Erythroblast (primary cell): ENCODE measurements at regions not wholly inside any gene's neighbourhood (a gene's known extent, or its start where the extent isn't known, plus 50 kb on each side); places are given as distances from the start of the nearest gene placed in this dataset.

Source experiments
- DNase-seq, 2 experiments: peaks; one replicate each; lab custom pipeline; 2025; lab: John Stamatoyannopoulos, UW
- GATA1 ChIP-seq: IDR thresholded peaks from 2 replicates; pipeline ENCODE4 v1.6.1; 2011; ENCODE audit warnings: low read depth, mild to moderate bottlenecking, control low read depth, low read length, moderate library complexity
- POLR2A ChIP-seq: IDR thresholded peaks from 2 replicates; pipeline ENCODE4 v1.6.1; 2011; ENCODE audit warnings: mild to moderate bottlenecking, low read length

- TF ChIP-seq POLR2A, result no peak
- no peak for DNase-seq
Observed at GRCh38 chr18:38996056-38996455, 1430.5 kb upstream of the CELF4 start.

GRCh38 chr18:38993342-38993741 lies 1427.7 kb upstream of the CELF4 start:
- TF ChIP-seq POLR2A (no peak), GATA1 (no peak)
- no peak for DNase-seq

- TF ChIP-seq GATA1 (no peak), POLR2A (no peak)
- DNase-seq, result no peak
Observed at GRCh38 chr18:38984968-38985367, 1419.4 kb upstream of the CELF4 start.

- TF ChIP-seq GATA1, result no peak
- TF ChIP-seq POLR2A, result no peak
- DNase-seq, result no peak
Observed at GRCh38 chr18:38982072-38982471, 1416.5 kb upstream of the CELF4 start.

DNA sequence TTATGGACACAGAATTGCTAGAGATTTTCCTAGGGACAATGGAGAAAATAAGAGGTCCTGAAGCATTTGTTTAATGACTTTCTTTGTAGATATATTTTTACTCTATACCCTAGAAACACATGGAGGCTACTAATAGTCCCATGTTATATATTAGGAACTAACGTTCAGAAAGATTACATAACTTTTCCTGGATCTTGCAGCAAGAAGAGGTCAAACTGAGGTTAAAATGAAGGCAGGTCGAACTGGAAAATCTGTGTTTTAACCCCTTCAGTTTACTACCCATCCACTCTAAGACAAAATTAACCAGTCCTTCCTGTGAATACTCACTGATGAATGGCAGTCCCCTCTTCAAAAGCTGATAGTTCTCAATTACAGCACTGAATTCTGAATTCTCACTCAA lies 1415.8 kb upstream of the CELF4 start:
- DNase-seq, result no peak
- TF ChIP-seq GATA1, result no peak
- TF ChIP-seq POLR2A, result no peak

DNA sequence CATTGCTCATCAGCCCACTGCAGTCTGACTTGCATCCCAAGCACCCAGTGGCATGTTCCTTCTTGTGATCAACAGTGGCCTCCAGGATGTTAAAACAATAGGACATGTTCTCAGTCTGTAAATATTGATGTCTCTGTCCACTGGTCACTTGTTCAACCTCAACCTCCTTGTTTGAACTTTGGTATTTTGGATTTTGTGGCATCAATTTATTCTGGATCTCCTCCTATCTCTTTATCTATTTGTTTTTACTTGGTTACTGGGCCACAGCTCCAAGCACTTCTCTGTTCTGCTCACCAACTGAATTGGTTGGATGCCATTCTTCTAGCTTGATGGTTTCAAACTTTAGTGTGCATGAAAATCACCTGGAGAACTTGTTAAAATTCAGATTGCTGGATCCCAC lies 1414.8 kb upstream of the CELF4 start:
- TF ChIP-seq POLR2A (no peak), GATA1 (no peak)
- no peak for DNase-seq

DNA sequence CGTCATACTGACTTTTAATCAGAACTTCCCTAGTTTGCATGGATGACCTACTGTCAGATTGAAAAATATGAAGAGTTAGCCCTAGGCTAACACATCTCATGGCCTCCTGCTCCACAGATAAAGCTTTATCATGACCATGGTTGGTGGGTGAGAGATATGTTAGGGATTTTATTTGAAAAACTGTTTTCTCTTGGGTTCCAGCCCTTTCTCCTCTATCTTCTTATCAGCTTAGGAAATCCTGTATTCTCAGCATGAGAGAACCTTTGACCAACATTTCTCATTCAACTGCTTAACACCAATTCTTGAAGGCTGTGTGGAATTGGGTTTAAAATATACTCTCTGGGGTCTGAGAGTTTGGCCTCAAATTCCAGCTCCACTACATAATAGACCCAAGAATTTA lies 1407.0 kb upstream of the CELF4 start:
- no peak for TF ChIP-seq POLR2A
- DNase-seq, result no peak

- TF ChIP-seq GATA1, result no peak
- TF ChIP-seq POLR2A, result no peak
- no peak for DNase-seq
Observed at GRCh38 chr18:38971881-38972280, 1406.3 kb upstream of the CELF4 start.

DNA sequence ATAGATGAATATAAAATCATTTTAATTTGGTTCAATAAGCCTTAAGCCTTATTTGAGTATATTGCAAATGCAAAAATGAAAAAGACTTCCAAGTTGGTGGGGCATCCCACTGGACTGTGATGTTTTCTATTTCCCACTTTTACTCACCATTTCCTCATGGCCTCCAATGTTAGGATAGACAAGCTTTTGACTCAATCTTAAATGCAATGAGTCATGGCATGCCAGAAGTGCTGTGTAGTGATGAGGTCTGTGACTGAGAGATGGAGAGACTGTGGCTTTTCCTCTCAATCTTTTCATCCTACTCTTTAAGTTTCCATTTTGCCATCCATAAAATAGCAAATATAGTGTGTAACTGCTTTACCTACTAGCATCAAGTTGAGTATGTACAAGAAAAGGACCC lies 1401.2 kb upstream of the CELF4 start:
- no peak for TF ChIP-seq GATA1
- no peak for TF ChIP-seq POLR2A
- DNase-seq, result no peak

- no peak for TF ChIP-seq GATA1
- no peak for TF ChIP-seq POLR2A
- no peak for DNase-seq
Observed at GRCh38 chr18:38963943-38964660, 1398.5 kb upstream of the CELF4 start.

DNA sequence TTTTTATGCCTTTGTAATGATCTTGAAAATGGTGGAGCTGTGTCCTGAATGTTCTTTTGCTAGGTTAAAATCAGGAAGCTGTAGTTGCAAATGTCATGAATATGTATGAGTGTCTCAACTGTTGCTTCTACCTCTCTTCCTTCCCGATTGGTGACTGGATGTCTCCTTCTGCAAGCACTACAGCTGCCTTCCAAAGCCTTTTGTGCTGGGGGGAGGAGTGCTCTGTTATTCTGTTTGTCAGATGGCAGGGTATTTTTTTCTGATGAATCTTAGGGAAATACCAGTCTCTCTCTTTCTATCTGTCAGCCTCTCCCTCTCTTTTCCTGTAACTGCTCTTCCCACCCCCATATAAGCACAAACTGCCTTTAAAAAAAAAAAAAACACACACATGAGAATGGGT lies 1396.3 kb upstream of the CELF4 start:
- TF ChIP-seq GATA1, result no peak
- no peak for TF ChIP-seq POLR2A
- no peak for DNase-seq

GRCh38 chr18:38957736-38958135 lies 1392.1 kb upstream of the CELF4 start:
- TF ChIP-seq POLR2A, result no peak
- TF ChIP-seq GATA1, result no peak
- no peak for DNase-seq

- no peak for DNase-seq
- TF ChIP-seq POLR2A (no peak), GATA1 (no peak)
Observed at GRCh38 chr18:38956068-38956467, 1390.5 kb upstream of the CELF4 start.

- DNase-seq, result no peak
- TF ChIP-seq GATA1, result no peak
- no peak for TF ChIP-seq POLR2A
Observed at GRCh38 chr18:38951633-38952032, 1386.0 kb upstream of the CELF4 start.

DNA sequence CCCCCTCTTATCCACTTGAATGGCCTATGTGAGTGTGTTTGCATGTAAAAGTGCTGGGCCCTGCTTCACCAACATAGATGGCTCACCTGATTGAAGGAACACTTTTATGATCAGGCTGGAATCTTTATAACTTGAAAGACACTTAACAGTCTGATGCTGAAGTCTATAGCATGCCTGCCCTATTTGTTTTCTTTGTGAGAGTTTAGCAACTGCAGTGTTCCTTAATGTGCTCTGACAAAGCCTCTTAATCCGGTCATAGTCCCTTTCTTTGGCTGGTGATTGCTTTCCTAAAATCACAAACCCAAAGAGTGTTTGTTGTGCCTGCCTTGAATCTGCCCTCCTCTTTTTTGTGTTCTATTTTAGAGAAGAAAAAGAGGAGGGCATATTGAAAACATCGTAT lies 1382.8 kb upstream of the CELF4 start:
- DNase-seq, result no peak
- TF ChIP-seq POLR2A (no peak), GATA1 (no peak)
